ENCODE measurements at regions not wholly inside any gene's neighbourhood (a gene's known extent, or its start where the extent isn't known, plus 50 kb on each side); places are given as distances from the start of the nearest gene placed in this dataset.

DNA sequence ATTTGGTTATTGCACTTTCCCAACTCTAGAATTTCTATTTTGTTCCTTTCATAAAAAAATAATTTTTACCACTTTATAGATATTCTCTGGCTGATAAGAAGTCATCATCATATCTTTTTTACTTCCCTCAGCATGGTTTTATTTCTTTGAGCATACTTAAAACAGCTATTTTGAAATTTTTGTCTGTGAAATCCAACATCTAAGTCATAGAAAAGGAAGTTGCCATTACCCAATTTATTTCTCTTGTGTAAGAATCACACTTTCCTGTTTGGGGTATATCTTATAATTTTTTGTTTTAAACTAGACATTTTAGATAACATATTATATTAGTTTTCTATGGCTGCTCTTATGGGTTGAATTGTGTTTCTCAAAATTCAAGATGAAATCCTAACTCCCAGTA, 400.2 kb upstream of the OR4E1 start:
- no peak for DNase-seq (ENCODE audit: low read depth)
- H3K4me3 ChIP-seq (ENCODE audit: control insufficient read depth, low read depth, low read length), result no peak overlapping the region
- TF ChIP-seq, protein P1, sequence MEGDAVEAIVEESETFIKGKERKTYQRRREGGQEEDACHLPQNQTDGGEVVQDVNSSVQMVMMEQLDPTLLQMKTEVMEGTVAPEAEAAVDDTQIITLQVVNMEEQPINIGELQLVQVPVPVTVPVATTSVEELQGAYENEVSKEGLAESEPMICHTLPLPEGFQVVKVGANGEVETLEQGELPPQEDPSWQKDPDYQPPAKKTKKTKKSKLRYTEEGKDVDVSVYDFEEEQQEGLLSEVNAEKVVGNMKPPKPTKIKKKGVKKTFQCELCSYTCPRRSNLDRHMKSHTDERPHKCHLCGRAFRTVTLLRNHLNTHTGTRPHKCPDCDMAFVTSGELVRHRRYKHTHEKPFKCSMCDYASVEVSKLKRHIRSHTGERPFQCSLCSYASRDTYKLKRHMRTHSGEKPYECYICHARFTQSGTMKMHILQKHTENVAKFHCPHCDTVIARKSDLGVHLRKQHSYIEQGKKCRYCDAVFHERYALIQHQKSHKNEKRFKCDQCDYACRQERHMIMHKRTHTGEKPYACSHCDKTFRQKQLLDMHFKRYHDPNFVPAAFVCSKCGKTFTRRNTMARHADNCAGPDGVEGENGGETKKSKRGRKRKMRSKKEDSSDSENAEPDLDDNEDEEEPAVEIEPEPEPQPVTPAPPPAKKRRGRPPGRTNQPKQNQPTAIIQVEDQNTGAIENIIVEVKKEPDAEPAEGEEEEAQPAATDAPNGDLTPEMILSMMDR (conservative IDR thresholded peaks at IDR 0.05; ENCODE audit: control insufficient read depth, insufficient read depth, low read depth, low read length), result no peak

DNA sequence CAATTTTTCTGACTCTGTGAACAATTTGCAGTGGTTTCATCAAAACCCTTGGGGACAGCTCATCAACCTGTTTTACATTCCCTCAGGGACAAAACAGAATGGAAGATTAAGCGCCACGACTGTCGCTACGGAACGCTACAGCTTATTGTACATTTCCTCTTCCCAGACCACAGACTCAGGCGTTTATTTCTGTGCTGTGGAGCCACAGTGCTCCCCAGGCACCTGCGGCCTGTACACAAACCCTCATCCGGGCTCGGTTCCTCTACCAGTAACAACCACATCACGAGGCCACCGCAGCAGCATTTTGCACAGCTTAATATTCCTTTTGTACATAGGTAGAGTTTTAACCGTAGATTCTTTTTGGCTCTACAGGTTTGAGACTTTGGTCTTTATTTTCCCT, 397.4 kb upstream of the OR4E1 start:
- no peak overlapping the region for H3K4me3 ChIP-seq (ENCODE audit: control insufficient read depth, low read depth, low read length)
- TF ChIP-seq, protein P1 (conservative IDR thresholded peaks at IDR 0.05; ENCODE audit: control insufficient read depth, insufficient read depth, low read depth, low read length), result no peak
- DNase-seq (ENCODE audit: low read depth), result no peak

DNA sequence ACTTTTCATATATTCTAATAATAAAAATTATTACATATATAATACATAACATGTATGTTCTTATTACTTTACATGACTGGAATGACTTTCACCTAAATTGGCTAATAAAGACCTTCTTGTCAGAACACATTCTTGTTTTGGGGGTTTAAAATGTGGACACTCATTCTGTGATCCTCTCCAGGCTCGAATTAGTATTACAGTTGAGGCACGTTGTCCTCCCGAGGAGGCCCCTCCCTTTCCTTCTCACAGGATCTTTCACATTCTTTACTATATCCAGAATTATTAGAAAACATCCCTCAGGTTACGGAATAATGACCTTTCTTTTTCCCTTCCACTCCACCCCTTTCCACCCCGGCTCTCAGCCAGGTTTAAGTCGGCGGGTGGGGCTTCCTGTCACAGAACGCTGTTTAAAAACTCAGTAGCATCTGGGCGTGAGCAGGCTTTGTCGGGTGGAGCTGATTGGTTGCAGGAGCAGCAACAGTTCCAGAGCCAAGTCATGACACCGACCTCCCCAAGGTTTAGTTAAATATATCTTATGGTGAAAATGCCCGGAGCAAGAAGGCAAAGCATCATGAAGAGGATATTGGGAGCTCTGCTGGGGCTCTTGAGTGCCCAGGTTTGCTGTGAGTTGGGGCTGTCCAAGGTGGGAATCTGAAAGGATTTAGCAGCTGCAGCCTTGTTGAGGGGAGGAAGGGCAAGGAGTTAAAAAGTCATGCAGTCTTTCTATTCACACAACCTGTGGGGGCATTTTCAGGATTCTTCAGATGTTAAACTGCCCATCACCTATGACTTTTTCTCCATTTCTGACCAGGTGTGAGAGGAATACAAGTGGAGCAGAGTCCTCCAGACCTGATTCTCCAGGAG, 396.7 kb upstream of the OR4E1 start:
- TF ChIP-seq, protein P1 (conservative IDR thresholded peaks at IDR 0.05; ENCODE audit: control insufficient read depth, insufficient read depth, low read depth, low read length), result no peak
- H3K4me3 ChIP-seq (ENCODE audit: control insufficient read depth, low read depth, low read length), result no peak overlapping the region
- peak; percentile 8 for DNase-seq (ENCODE audit: low read depth)

DNA sequence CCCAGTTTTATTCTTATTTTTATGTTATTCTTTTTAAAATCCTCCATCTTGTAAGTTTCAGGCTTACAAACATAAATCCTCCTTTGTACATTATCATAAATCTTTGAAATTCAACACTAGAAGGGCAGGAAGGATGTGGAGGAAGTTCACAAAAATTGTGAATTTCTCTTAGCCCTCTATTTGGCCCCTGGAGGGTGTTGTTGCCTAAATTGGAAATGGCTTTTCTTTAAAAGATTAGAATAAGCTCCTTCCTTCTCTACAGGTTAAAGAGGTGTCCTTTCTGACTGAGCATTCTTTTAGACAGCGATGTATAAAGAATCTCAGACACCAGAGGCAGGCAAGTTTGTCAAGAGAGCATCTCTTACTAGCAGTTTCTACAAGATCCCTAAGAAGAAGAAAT, 391.7 kb upstream of the OR4E1 start:
- DNase-seq (ENCODE audit: low read depth), result no peak
- TF ChIP-seq, protein P1 (conservative IDR thresholded peaks at IDR 0.05; ENCODE audit: control insufficient read depth, insufficient read depth, low read depth, low read length), result no peak
- H3K4me3 ChIP-seq (ENCODE audit: control insufficient read depth, low read depth, low read length), result no peak overlapping the region

DNA sequence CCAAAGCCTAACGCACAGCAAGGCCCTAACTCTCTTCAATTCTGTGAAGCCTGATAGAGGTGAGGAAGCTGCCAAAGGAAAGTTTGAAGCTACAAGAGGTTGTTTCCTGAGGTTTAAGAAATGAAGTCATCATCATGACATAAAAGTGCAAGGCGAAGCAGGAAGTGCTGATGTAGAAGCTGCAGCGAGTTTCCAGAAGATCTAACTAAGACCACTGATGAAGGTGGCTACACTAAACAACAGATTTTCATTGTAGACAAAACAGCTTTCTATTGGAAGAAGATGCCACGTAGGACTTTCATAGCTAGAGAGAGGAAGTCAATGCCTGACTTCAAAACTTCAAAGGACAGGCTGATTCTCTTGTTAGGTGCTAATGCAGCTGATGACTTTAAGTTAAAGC, 385.6 kb upstream of the OR4E1 start:
- TF ChIP-seq, protein P1 (conservative IDR thresholded peaks at IDR 0.05; ENCODE audit: control insufficient read depth, insufficient read depth, low read depth, low read length), result no peak
- no peak for DNase-seq (ENCODE audit: low read depth)
- no peak overlapping the region for H3K4me3 ChIP-seq (ENCODE audit: control insufficient read depth, low read depth, low read length)

DNA sequence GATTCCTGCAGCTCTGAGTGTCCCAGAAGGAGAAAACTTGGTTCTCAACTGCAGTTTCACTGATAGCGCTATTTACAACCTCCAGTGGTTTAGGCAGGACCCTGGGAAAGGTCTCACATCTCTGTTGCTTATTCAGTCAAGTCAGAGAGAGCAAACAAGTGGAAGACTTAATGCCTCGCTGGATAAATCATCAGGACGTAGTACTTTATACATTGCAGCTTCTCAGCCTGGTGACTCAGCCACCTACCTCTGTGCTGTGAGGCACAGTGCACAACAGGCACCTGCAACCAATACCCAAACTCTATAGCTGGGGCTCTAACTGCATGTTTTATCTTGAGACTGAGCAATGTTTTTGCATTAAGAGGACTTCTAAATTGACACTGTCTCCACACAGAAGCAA, 379.2 kb upstream of the OR4E1 start:
- TF ChIP-seq, protein P1 (conservative IDR thresholded peaks at IDR 0.05; ENCODE audit: control insufficient read depth, insufficient read depth, low read depth, low read length), result no peak
- no peak overlapping the region for H3K4me3 ChIP-seq (ENCODE audit: control insufficient read depth, low read depth, low read length)
- DNase-seq (ENCODE audit: low read depth), result no peak
